ENCODE measurements at regions not wholly inside any gene's neighbourhood (a gene's known extent, or its start where the extent isn't known, plus 50 kb on each side); places are given as distances from the start of the nearest gene placed in this dataset.
"Not testable (repeated sequence)": the region's sequence is repeated elsewhere in the genome, so short reads cannot be mapped to it uniquely, and the experiment has no call there.

DNA sequence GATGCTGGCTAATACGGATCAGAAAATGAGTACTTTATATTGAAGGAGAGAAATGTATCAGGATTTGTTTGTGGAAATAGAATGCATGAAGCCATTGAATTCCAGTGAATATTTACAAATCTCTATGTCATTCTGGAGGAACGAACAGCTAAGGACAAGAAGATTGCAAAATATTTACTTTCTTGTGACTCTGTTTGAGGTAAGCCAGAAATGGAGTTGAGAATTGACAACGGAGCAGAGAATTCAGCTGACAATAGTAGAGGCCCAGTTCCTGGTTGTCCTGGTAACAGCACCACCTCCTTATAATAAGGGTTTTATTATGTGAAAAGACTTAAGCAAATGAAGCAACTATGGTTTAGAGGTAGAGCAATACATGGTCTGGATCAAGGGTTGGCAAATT lies 349.2 kb downstream of the ADCYAP1 start:
- no peaks in the 10 kb centered on the region for H3K27me3 Mint-ChIP-seq (ENCODE audit: low read depth in 3 of 3)
- peaks cover 0 to 22% (median 14%) of the 10 kb centered on the region in 6 donors for H3K9me3 Mint-ChIP-seq
- no peaks in the 10 kb centered on the region for H3K36me3 Mint-ChIP-seq
- no peak overlapping the region for H3K4me3 Mint-ChIP-seq
- no peak for DNase-seq
- no peaks in the 10 kb centered on the region for H3K4me1 Mint-ChIP-seq
- H3K27ac Mint-ChIP-seq, result no peak overlapping the region

DNA sequence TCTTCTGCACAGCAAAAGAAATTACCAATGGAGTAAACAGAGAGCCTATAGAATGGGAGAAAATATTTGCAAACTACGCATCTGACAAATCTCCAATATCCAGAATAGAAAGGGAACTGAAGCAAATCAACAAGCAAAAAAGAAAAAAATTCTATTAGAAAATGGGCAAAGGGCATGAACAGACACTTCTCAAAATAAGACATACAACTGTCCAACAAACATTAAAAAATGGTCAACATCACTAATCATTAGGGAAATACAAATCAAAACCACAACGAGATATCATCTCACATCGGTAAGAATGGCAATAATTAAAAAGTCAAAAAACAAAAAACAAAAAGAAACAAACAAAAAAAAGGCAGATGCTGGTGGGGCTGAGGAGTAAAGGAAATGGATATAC lies 356.4 kb downstream of the ADCYAP1 start:
- DNase-seq, result no peak
- Mint-ChIP-seq H3K27me3 (ENCODE audit: low read depth in 3 of 3) (no peaks in the 10 kb centered on the region), H3K4me1 (no peaks in the 10 kb centered on the region), H3K4me3 (no peak overlapping the region), H3K27ac (no peak overlapping the region), H3K9me3 (peaks cover 11 to 35% (median 21%) of the 10 kb centered on the region in 6 donors), H3K36me3 (no peaks in the 10 kb centered on the region)

DNA sequence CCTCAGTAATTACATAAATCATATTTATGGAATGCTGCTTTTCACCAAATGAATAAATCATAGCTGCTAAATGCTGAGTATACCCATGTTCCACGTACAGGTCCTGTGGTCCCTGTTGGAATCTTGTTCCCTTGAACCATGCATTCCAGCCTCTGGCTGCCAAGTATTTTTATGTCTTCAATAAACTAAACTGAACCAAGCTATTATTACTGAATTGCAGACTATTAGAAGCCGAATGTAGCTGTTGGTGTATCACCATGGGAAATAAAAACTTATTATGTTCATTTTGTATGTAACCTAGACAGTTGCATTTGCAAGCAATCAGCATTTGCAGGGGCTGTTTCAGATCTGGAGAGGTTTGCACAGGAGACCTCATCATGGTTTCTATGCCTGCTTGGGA lies 362.4 kb downstream of the ADCYAP1 start:
- Mint-ChIP-seq H3K27ac (no peak overlapping the region), H3K4me1 (no peaks in the 10 kb centered on the region), H3K36me3 (no peaks in the 10 kb centered on the region), H3K4me3 (no peak overlapping the region), H3K9me3 (peaks cover 0 to 39% (median 7%) of the 10 kb centered on the region in 6 donors), H3K27me3 (ENCODE audit: low read depth in 3 of 3) (peaks cover 0 to 2% (median 0%) of the 10 kb centered on the region in 3 donors)
- DNase-seq, result no peak

DNA sequence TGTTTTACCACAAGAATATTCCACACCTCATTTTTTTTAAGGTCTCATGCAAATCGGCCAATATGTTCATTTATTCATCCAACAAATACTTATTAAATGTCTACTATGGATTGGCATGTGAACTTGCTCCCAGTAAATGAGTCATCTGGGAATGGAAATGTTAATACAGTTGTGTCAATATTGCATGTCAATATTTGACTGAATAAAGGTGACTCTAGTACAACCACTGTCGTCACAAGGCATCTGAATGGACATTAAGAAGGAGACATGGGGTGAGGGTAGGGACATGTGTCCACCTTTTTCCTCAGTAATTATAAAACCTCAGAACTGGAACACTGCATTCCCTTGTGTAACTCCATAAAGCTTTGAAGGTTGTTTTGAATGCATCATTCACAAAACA lies 365.4 kb downstream of the ADCYAP1 start:
- Mint-ChIP-seq H3K4me3 (no peak overlapping the region), H3K27me3 (ENCODE audit: low read depth in 3 of 3) (peaks cover 0 to 2% (median 0%) of the 10 kb centered on the region in 3 donors), H3K36me3 (peaks cover 0 to 3% (median 0%) of the 10 kb centered on the region in 3 donors), H3K27ac (no peak overlapping the region), H3K9me3 (peaks cover 0 to 35% (median 8%) of the 10 kb centered on the region in 6 donors), H3K4me1 (no peaks in the 10 kb centered on the region)
- no peak for DNase-seq

DNA sequence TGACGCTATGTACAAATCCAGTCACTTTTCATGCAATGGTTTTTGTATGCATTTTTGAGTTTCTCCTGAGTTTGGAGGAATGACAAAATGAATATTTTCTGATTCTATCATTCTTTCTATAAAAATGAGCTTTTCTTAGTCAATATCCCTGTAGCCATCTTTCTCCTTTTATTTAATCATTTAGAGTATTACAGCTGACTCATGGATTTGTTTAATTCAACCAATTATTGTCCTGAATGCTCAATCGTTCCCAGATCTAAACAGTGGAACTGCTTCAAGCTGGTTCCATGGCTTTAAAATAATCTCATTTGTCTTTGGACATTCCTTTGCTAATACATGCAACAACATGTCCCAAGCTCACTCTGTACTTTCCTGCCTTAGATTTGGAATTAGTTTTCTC lies 368.8 kb downstream of the ADCYAP1 start:
- H3K4me1 Mint-ChIP-seq, result no peaks in the 10 kb centered on the region
- H3K4me3 Mint-ChIP-seq, result no peak overlapping the region
- H3K27ac Mint-ChIP-seq, result no peak overlapping the region
- peaks cover 1 to 33% (median 10%) of the 10 kb centered on the region in 6 donors for H3K9me3 Mint-ChIP-seq
- no peaks in the 10 kb centered on the region for H3K27me3 Mint-ChIP-seq (ENCODE audit: low read depth in 3 of 3)
- H3K36me3 Mint-ChIP-seq, result peaks cover 0 to 3% (median 0%) of the 10 kb centered on the region in 3 donors
- DNase-seq, result no peak

DNA sequence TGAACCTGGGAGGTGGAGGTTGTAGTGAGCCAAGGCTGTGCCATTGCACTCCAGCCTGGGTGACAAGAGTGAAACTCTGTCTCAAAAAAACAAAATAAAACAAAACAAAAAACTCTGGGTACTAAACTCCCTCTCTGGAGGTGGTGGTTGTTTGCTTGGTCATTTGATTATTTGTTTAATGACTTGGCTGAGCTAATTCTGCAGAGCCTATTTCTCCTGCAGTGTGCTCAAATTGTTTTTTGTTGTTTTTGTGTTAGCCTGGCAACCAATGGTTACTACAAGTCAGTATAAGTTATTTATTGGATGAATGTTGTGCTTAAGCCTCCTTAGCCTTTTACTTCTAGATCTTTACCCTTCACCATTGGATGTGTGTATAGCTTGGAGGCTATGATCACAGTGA lies 387.5 kb downstream of the ADCYAP1 start:
- Mint-ChIP-seq H3K4me1 (no peaks in the 10 kb centered on the region), H3K9me3 (peaks cover 0 to 18% (median 8%) of the 10 kb centered on the region in 6 donors), H3K27ac (no peak overlapping the region), H3K36me3 (no peaks in the 10 kb centered on the region), H3K27me3 (ENCODE audit: low read depth in 3 of 3) (peaks cover 0 to 1% (median 0%) of the 10 kb centered on the region in 3 donors), H3K4me3 (no peak overlapping the region)
- no peak for DNase-seq

DNA sequence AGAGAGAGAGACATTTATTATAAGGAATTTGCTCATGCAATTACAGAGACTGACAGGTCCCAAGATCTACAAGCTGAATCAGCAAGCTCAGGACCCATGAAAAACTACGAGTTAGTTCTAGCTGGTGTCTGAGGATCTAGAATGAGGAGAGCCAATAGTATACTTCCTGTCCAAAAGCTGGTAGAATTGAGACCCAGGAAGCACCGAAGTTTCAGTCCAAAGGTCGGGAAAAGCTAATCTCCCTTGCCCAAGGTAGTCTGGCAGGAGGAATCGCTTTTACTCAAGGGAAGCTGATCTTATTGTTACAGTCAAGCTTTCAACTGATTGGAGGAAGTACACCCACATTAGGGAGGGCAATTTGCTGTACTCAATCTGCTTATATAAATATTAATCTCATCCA lies 389.6 kb downstream of the ADCYAP1 start:
- Mint-ChIP-seq H3K27me3 (ENCODE audit: low read depth in 3 of 3) (no peaks in the 10 kb centered on the region), H3K36me3 (no peaks in the 10 kb centered on the region), H3K4me1 (no peaks in the 10 kb centered on the region), H3K9me3 (peaks cover 3 to 26% (median 12%) of the 10 kb centered on the region in 6 donors), H3K4me3 (no peak overlapping the region), H3K27ac (no peak overlapping the region)
- DNase-seq, result no peak

DNA sequence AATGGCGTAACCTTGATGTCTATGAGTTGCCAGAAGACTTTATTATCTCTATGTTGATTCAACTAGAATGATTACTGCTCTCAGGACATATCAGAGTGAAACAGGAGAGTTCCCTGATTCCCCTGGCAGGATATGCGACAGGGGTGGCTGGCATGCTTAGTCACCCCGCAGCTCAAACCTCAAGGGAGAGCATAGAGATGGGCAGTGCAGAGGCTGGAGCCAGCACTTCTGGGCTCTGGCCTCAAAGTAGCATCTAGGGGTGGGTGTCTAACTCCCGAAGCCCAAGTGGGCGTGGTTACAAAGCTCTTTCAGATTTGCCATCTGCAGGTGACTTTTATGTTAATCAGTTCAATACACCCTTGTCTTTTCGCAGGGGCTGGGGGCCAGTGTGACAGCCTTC lies 391.6 kb downstream of the ADCYAP1 start:
- Mint-ChIP-seq H3K4me3 (no peak overlapping the region), H3K9me3 (peaks cover 7 to 29% (median 13%) of the 10 kb centered on the region in 6 donors), H3K4me1 (no peaks in the 10 kb centered on the region), H3K27me3 (ENCODE audit: low read depth in 3 of 3) (no peaks in the 10 kb centered on the region), H3K36me3 (no peaks in the 10 kb centered on the region), H3K27ac (no peak overlapping the region)
- DNase-seq, result no peak

DNA sequence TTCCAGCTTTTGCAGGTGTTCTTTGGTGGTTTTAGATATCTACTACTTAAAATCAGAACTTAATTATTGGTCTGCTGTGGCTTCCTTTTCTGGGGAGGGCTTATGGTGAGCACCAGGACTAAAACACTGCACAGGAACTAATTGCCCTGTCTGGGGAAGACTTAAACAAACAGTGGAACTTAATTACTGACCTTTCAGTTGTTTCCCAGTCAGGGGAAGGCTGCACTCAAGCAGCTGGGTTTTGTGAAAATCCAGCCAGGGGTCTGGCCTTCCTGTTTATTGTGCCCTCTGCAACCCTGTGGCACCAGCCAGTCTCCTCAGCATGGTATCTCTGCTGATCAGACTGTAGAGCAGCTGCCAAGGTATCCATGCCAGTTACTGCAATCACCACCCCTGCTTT lies 398.2 kb downstream of the ADCYAP1 start:
- Mint-ChIP-seq H3K4me3 (no peak overlapping the region), H3K27ac (no peak overlapping the region), H3K27me3 (ENCODE audit: low read depth in 3 of 3) (peaks cover 0 to 2% (median 0%) of the 10 kb centered on the region in 3 donors), H3K9me3 (peaks cover 8 to 33% (median 14%) of the 10 kb centered on the region in 6 donors), H3K36me3 (no peaks in the 10 kb centered on the region), H3K4me1 (no peaks in the 10 kb centered on the region)
- no peak for DNase-seq

DNA sequence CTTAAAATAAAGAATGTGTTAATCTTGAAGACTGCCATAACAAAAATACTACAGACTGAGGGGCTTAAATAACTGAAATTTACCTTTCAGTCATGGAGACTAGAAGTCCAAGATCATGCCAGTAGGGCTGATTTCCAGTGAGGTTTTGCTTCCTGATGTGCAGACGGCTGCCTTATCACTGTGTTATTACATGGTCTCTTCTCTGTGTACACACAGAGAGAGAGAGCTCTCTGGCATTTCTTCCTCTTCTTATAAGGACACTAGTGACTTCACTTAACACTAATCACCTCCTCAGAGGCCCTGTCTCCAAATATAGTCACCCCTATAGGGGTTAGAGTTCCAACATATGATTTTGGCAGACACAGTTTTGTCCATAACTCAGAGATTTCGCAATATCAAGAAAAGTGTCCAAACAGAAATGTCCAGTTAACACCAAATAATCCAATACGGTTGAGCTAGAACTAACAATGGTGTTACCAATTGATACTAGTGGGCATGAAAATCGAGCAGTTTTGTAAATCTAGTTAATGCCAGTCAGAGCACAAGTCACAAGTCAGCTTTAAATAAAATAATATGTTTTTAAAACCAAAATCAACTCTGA lies 399.8 kb downstream of the ADCYAP1 start:
- no peaks in the 10 kb centered on the region for H3K4me1 Mint-ChIP-seq
- no peak for DNase-seq
- H3K36me3 Mint-ChIP-seq, result no peaks in the 10 kb centered on the region
- peaks cover 2 to 46% (median 11%) of the 10 kb centered on the region in 6 donors for H3K9me3 Mint-ChIP-seq
- peaks cover 0 to 2% (median 0%) of the 10 kb centered on the region in 3 donors for H3K27me3 Mint-ChIP-seq (ENCODE audit: low read depth in 3 of 3)
- H3K27ac Mint-ChIP-seq, result no peak overlapping the region
- H3K4me3 Mint-ChIP-seq, result no peak overlapping the region

DNA sequence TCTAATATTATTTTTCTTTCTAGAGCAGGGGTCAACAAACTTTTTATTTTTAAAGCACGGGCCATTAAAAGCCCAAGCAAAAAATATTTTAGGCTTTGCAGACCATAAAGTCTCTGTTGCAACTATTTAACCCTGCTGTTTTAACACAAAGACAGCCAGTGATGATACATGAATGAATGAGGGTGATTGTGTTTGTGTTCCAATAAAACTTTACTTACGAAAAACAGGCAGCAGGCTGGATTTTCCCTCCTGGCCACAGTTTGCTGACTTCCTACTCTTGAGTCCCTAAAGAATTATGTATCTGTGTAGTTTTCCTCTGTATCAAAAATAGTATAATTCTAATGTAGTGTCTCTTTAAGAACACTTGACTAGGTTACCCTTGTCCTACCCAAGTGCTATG lies 402.0 kb downstream of the ADCYAP1 start:
- no peak overlapping the region for H3K4me3 Mint-ChIP-seq
- no peaks in the 10 kb centered on the region for H3K4me1 Mint-ChIP-seq
- no peak for DNase-seq
- H3K36me3 Mint-ChIP-seq, result no peaks in the 10 kb centered on the region
- peaks cover 2 to 39% (median 8%) of the 10 kb centered on the region in 6 donors for H3K9me3 Mint-ChIP-seq
- peaks cover 0 to 2% (median 0%) of the 10 kb centered on the region in 3 donors for H3K27me3 Mint-ChIP-seq (ENCODE audit: low read depth in 3 of 3)
- no peak overlapping the region for H3K27ac Mint-ChIP-seq

DNA sequence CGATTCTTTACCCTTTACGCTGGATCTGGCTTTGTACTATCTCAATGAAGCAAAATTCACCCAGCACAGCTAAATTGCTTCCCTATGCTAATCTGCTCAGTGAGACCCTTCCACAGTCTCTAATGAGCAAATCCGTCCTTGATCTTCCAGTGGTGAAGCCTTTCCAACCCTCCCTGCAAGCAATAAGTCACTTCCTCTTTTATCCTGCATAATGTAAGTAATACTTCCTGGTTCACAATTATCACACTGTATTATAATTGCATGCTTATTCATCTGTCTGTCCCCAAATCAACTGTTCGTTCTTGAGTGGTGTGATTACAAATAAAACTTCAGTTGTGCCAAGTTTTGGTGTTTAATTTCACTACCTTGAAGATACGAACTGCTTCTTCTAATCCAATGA lies 404.0 kb downstream of the ADCYAP1 start:
- H3K36me3 Mint-ChIP-seq, result no peaks in the 10 kb centered on the region
- peaks cover 0 to 32% (median 4%) of the 10 kb centered on the region in 6 donors for H3K9me3 Mint-ChIP-seq
- no peak overlapping the region for H3K27ac Mint-ChIP-seq
- peaks cover 0 to 2% (median 0%) of the 10 kb centered on the region in 3 donors for H3K27me3 Mint-ChIP-seq (ENCODE audit: low read depth in 3 of 3)
- no peak for DNase-seq
- H3K4me3 Mint-ChIP-seq, result no peak overlapping the region
- no peaks in the 10 kb centered on the region for H3K4me1 Mint-ChIP-seq

DNA sequence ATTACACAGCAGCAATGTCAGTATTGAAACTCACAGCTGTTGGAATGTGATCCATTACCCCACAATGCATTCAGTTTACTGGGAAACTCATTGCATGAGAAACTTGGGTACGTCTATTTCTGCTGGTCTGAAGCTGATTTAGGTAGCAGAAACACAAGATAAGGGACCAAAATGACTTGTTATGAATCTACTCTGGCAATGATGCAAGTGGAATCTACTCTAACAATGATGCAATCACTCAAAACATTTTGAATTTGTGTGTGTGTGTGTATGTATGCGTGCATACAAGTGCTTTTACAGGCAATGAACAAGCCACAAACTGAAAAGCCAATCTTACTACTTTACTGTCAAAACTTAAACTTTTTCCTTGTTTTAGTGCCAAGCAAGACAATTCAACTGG lies 406.7 kb downstream of the ADCYAP1 start:
- H3K4me1 Mint-ChIP-seq, result no peaks in the 10 kb centered on the region
- H3K27me3 Mint-ChIP-seq (ENCODE audit: low read depth in 3 of 3), result peaks cover 0 to 1% (median 0%) of the 10 kb centered on the region in 3 donors
- DNase-seq, result no peak
- peaks cover 2 to 29% (median 5%) of the 10 kb centered on the region in 6 donors for H3K9me3 Mint-ChIP-seq
- no peak overlapping the region for H3K4me3 Mint-ChIP-seq
- no peaks in the 10 kb centered on the region for H3K36me3 Mint-ChIP-seq
- no peak overlapping the region for H3K27ac Mint-ChIP-seq

DNA sequence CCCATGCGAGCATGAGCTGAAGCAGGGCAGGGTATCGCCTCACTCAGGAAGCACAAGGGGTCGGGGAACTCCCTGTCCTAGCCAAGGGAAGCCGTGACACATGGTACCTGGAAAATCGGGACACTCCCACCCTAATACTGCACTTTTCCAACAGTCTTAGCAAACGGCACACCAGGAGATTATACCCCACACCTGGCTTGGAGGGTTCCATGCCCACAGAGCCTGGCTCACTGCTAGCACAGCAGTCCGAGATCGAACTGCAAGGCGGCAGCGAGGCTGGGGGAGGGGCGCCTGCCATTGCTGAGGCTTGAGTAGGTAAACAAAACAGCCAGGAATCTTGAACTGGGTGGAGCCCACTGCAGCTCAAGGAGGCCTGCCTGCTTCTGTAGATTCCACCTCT lies 430.7 kb downstream of the ADCYAP1 start:
- H3K27me3 Mint-ChIP-seq (ENCODE audit: low read depth in 3 of 3); H3K4me1 Mint-ChIP-seq; DNase-seq; H3K36me3 Mint-ChIP-seq; H3K27ac Mint-ChIP-seq; H3K4me3 Mint-ChIP-seq: not testable (repeated sequence)
- H3K9me3 Mint-ChIP-seq, result peaks cover 17 to 36% (median 25%) of the 10 kb centered on the region in 6 donors

DNA sequence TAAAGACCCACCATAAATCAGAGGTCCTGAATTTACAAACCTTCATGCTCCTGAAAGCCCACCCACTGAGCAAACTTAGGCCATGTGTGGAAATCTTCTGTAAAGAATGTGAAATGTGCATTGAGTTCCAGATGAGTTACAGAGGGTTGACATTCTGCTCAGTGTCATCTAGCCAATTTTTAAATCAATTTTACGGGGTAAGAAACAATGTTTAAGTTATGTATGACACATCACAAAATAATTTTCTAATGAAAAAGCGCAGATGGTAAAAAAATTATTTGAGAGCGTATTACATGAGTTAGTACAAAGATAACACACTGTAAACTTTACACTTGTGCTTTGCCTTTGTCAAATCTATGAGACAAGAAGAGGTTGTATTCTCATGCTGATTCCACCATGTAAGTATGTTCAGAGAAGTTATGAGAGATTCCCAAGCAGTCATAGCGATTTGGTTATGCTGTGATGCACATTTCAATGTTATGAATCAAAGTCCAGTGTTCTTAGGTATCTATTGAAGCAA lies 446.3 kb downstream of the ADCYAP1 start:
- no peak overlapping the region for H3K27ac Mint-ChIP-seq
- H3K36me3 Mint-ChIP-seq, result no peaks in the 10 kb centered on the region
- H3K27me3 Mint-ChIP-seq (ENCODE audit: low read depth in 3 of 3), result peaks cover 0 to 3% (median 0%) of the 10 kb centered on the region in 3 donors
- peaks cover 0 to 22% (median 5%) of the 10 kb centered on the region in 6 donors for H3K9me3 Mint-ChIP-seq
- H3K4me1 Mint-ChIP-seq, result no peaks in the 10 kb centered on the region
- no peak overlapping the region for H3K4me3 Mint-ChIP-seq
- no peak for DNase-seq

All from immature natural killer cell (primary cell).